Brain pericyte (primary cell): ENCODE measurements at regions not wholly inside any gene's neighbourhood (a gene's known extent, or its start where the extent isn't known, plus 50 kb on each side); places are given as distances from the start of the nearest gene placed in this dataset.
"Not testable (repeated sequence)": the region's sequence is repeated elsewhere in the genome, so short reads cannot be mapped to it uniquely, and the experiment has no call there.

Experiments used
- DNase-seq: peaks from one replicate; pipeline ENCODE4 v3.0.0-alpha.2; 2012; ENCODE audit warnings: low read depth, low spot score

DNA sequence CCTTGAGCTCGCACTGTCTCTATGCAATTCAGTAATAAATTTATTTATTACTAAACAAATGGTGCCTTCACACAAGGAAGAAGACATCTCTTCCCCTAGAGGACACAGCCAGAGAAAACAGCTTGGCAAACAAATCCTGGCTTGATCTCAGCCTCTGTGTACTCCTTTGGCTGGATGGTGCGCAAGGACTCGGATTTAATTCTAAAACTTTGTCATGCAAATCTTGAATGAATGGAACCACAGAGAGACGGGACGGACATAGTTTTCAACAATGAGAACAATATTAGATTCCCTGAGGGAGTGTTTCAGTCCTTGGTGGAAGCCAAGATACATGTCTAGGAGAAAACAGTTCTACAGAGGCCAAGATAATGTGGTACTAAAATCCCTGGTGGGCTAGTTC lies 349.5 kb downstream of the NPIPA8 start:
- DNase-seq: no peak

DNA sequence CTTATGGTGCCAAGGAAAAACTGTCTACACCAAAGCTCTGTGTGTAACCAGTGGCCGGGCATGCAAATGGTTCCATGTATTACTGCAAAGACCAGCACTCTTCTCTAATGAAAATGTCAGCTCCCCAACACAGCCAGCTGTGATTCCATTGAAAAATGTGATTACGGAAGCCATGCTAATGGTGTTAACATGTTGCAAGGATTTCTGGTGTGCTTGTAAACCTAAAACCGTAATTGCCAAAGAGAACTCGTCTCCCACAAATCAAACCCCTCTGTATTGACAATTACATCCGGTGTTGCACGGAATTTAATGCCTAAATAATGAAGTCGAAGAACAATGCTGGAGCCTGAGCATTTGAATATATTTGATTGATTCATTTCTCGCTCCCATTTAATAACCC lies 351.7 kb downstream of the NPIPA8 start:
- no peak for DNase-seq

DNA sequence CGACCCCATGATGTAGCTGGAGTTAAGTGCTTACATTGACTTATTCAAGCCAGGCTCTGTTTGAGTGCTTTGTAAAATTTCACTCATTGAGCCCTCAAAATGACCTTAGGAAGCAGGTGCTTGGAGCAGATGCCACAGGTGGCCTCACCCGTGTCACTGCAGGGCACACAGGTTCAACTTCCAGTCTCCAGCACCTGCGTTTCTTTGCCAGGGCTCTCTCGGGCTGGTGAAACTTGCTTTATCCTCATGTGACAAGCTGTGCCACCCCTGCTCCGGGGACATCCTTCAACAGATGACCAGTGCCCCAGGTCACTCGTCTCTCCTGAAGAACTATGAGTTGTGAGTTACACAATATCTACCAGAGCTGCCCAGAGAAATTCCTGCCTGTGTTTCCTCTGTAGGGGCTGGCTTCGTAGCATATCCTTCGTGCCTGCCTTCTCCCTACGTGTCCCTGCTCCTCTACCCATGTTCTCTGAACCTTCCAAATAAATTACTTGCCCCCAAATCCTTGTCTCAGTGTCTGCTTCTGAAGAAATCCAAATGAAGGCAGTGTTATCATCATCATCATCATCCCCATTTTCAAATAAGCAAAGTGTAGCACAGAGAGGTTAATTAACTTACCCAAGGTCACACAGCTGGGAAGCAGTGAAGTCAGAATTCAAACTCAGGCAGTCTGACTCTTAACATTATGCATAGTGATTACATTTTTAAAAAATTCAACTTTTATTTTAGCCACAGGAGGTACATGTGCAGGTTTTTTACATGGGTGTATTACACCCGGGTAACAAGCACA lies 352.5 kb downstream of the NPIPA8 start:
- DNase-seq: no peak

DNA sequence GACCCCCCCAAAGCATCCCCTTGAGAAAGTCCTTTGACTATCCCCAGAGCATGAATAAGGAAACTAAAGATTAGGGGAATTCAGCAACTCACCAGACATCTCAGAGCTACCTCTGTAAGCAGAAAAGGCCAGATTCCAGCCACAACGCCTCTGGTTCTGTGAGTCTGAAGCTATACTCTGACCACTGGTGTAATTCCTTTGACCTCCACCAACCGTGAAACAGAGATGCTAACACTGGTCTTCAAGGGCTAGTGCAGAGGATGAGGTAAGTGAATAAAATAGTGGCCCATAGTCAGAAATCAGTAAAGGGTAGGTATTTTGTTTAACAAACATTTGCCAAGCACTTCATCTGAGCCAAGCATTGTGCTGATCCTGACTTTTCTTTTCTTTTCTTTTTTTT lies 353.4 kb downstream of the NPIPA8 start:
- DNase-seq: no peak

DNA sequence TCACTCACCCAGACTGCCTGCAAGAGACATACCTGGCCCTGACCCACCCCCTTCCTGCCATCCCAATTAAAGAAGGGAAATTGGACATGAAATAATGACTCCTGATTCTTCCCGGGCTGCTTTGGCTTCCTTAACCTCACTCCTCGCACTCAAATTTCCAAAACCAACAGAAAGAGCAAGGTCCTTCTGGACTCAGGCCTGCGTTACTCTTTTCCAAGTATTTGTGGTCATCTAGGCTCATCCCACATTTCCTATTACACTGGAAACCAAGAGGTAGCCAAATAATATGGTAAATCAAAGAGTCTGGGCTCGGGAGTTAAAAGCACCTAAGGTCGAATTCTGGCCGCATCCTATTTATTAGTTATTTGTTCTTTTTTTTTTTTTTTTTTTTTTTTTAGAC lies 359.3 kb downstream of the NPIPA8 start:
- DNase-seq: no peak

DNA sequence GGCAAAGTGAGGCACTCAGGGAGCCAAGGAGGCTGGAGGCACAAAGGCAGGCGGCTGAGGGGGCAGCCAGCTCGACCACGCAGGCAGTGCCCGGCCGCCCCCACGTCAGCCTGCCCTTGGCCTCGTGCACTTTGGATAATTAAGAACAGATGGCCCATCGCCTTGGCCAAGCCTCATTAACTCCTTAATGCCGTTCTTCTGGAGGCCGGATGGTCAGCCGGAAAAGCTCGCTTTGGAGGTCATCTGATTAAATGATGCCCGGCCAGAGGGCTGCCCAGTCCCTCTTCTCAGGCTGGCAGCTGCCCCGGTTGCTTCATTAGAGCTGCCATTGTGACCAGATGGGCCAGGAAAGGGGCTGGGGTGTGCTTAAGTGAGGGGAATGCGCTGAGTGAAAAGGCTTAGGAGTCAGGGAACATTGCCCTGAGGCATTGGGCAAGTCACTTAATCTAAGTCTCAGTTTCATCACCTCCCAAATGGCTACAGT lies 364.0 kb downstream of the NPIPA8 start:
- no peak for DNase-seq

DNA sequence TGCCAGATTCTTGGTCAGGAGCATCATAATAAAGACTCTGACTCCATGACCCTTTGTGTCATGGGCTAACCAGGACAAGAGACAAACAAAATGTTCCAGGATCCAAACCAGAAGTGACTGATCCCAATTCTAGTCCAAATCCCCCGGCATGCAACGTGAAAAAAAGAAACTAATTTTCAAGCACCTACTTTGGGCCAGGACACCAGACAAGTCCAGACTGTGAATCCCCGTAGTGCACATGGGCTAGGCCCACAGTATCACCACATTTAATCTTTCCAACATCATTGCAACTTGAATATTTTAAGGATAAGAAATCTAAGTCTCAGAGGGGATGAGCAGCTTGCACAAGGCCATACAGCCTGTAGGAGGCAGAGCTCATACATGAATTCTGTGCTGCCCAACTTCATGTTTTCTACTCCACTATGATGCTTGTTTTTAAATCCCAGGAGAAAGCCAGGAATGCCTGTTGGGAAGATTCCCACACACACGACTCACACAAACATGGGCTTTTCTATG lies 365.7 kb downstream of the NPIPA8 start:
- DNase-seq: no peak

DNA sequence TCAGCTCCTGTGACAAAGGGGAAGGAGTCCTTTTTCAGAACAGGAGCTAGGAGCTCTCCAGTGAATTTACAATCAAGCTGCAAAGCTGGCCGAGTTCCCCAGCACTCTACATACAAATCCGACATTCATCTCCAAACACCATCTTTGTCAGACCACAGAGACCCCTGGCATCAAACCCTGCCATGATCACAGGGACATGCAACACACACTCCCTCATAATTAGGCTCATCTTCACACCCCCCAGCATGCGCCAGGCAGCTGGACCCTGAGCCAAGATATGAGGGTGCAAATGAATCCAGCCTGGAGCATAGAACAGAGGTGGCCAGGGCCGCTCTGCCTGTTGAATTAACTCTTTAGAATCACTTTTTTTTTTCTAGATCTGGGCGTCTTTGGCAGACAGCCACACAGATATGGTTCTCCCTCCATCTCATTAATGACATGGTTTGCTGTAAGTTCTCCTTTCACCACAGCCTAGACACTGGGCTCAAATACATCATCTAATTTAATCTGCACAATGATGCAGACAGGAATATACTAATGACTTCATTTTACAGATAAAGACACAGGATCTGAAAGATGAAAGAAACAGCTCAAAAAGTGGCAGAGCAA lies 366.3 kb downstream of the NPIPA8 start:
- no peak for DNase-seq

DNA sequence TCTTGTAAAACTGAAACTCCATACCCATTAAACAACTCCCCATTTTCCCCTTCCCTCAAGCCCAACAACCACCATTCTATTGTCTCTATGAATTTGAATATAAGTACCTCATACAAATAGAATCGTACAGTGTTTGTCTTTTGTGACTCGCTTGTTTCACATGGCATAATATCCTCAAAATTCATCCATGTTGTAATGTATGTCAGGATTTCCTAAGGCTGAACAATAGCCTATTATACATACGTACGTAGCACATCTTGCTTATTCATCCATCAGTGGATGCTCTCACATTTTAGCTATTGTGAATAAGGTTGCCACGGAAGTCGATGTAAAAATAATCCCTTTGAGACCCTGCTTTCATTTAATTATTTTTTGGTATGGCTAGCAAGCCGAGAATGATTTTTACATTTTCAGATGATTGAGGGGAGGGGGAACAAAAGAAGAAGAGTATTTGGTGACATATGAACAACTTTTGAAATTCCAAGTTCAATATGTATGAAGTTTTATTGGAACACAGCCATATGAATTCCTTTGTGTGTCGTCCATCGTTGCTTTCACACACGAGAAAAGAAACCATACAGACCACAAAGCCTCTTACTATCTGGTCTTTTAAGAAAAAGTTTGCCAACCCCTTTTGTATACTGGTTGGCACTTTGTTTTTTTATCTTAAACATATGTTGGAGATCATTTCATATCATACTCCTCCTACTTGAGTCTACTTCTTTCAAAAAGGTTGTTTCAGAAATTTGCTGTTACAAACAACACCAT lies 371.2 kb downstream of the NPIPA8 start:
- no peak for DNase-seq

DNA sequence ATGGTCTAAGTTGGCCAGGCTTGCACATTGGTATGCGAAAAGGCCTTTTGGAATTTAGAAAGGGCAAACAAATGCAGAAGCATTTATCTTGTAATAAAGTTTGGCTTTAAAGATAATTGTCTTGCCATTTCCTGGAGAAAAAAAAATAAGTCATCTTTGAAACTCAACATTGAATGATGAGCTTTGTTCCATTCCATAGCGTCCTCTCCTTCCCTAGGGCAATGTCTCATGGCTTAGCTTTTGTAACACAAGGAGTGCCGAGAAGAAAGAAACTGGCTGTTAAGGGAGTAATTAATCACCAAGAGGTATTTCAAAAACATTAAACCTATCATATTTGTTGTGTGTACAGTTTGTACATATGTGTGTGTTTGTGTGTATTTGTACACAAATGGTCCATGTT lies 372.3 kb downstream of the NPIPA8 start:
- DNase-seq: no peak

DNA sequence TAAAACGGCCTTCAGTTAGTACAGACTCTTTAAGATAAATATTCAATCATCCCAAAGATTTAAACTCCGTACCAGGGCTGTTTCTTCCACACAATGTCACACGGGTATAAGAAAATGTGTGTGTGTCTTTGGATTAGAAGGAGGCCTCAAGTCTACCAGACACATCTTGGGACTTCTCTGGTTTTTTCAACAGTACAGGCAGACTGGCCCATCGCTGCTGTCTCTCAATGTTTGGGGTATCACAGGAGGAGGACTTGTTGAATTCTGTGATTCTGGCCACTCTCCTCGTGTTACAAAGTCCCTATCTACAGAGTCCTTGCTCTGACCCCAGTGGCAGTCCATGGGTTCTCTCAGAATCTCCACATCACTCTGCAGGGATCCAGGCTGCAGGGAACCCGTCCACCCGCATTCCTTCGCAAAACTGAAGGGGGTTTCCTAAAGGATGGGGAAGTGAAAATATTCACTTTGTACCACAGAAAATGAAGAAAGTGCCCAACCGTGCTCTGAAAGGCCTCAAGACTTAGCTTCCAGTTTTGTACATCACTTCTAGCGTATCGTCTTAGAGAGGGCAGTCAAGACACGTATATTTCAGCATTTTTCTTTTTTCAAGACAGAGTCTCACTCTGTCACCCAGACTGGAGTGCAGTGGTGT lies 373.2 kb downstream of the NPIPA8 start:
- no peak for DNase-seq

DNA sequence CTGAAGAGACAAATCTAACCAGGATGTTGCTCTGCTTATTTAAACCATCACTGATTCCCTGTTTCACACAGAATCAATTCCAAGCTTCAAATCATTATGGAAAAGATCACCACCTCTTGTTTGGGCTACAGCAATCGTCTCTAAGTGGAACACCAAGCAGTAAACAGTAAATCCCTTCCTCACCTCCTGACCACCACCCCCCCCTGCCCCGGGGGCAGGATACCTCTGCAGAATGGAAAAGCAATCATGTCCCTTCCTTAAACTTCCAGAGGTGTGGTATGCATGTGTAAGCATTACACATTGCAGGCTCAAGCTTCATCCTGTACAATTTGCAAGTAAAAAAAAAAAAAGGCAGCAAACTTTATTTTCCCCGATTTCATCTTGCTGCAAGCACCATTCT lies 373.8 kb downstream of the NPIPA8 start:
- no peak for DNase-seq

DNA sequence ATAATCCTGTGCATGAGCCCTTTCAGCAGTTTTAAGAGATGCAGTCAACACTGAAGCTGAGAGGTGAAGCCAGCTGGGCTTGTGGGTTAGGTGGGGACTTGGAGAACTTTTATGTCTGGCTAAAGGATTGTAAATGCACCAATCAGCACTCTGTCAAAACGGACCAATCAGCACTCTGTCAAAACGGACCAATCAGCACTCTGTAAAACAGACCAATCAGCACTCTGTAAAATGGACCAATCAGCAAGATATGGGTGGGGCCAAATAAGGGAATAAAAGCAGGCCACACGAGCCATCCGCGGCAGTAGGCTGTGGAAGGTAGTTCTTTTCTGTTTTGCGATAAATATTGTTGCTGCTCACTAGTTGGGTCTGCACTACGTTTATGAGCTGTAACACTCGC lies 374.7 kb downstream of the NPIPA8 start:
- DNase-seq: not testable (repeated sequence)

DNA sequence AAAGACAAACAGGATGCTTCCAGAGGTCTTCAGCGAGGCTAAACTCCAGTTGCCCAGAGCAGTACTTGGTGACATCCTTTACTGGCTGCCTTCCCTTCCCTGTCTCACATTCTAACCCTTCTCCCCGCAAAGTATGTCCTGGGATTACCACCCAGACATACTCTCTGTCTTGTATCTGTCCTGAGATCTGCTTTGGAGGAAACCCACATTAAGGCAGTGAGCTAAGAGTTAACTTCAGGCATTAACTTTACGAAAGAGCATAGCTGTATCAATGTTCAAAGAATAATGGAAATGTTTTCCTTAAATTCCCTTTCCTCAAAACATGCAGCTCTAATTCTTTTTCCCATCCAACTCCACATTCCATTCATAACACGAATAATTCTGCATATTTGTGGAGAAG lies 385.2 kb downstream of the NPIPA8 start:
- no peak for DNase-seq

DNA sequence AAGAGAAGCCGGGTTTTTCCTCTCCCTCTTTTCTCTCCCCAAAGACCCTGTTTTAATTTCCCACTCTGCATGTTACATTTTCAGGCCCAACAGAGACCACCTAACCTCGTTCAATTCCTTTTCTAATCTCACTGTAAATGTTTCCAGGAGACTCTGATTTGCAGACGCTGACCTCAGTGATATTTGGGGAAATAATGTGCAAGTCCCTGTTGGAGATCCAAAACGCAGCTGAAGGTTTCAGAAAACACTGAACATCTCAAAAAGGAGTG lies 386.6 kb downstream of the NPIPA8 start:
- DNase-seq: no peak

DNA sequence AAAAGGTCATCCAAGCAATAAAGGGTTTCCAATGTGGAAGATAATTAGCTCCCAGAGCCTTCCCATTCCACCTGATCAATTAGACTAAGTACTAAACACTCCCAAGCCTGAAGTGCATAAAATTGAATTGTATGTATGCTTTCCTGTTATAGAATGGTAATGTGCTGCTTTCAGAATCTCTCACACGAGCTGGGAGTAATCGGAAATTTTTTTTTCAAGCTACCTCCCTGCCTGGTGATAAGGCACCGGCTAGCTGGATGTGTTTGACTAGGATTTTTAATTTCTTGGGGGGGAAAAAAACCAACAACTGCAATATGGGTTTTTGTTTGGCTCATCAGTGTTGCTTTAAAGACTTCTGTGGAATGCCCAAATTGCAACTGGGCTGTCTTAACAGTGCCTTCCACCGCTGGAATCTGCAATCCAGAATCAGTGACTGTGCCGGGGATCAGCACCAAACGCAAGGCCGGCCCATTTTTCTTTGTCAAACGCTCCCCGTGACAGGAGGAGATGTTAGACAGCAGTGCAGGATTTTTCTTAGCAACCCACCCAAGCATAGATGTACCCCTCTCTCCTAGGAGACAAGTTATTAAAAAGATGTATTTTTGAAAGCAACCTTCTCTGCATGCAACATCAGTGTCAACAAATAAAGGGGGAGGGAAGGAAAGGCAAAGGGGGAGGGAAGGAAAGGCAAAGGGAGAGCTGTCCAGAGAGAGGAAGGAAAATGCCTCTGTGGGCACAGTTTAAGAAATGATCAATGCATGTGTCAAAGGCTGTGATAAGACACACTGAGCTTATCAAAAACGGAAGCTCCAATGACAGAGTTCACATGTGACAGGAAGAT lies 387.2 kb downstream of the NPIPA8 start:
- DNase-seq: no peak

DNA sequence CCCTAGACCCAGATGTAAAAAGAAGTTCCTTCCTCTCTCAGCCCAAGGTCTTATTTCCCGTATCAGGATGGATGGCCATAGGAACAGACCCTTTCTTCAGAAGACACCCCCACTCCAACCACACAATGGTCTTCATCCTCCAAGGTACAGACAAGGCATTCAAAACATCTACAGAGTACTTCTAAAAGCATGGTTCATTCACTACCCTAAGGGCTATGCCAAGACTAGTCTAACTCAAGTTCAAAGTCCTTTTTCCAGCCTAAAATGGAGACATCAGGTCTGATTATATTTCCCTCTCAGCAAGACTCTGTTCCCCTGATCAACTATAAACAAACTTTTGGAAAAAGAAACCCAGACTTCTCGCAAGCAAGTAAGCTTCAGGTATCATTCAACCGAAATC lies 388.9 kb downstream of the NPIPA8 start:
- DNase-seq: no peak

DNA sequence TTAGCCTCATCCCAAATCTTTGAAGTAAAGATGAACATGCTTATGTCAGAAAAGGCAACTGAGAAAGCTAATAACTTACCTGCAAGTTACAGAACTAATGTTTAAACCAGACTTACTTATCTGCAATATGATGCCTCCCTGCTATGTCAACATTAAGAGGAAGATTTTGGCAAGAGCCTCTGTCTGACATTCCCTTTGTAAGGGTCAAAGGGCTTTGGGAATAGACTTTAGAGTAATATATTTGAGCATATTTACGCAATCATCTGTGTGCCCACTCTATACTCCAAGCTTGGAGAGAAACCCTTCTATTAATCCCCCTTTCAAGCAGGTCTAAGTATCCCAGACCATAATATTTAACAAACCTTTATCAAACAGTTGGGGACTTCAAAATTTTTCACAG lies 389.4 kb downstream of the NPIPA8 start:
- DNase-seq: no peak

DNA sequence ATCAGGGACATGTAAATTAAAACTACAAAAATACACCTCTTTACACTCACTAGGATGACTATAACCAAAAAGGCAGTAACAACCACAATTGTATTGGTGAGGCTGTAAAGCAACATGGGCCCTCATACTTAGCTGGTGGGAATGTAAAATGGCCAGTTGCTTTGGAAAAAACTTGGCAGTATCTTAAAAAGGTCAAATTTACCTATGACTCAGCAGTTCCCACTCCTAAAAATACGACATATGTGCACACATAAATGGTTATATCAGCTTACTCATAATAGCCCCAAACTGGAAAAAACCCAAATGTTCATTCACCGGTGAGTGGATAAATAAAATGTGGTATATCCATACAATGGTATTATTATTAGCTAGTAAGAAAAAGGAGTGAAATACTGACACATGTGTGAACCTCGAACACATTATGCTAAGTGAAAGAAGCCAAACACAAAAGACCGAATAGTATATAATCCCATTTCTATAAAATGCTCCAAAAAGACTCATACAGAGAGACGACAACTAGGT lies 391.4 kb downstream of the NPIPA8 start:
- no peak for DNase-seq

DNA sequence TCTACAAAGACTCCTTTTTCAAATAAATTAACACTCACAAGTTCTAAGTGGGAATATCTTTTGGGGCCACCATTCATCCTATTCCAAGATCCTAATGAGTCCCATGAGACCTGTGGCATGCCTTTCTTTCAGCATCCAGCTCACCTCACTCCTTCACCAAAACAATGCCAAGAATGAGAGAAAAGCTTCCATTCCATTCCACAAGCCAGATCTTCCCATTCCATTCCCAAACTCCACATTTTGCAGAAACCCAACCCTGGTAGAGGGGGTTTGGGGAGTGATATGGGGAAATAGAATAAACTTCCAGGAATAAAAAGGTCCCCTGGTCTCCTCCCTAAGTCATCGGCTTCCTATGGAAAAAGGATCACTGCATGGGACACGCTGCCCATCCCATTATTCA lies 392.2 kb downstream of the NPIPA8 start:
- DNase-seq: no peak

DNA sequence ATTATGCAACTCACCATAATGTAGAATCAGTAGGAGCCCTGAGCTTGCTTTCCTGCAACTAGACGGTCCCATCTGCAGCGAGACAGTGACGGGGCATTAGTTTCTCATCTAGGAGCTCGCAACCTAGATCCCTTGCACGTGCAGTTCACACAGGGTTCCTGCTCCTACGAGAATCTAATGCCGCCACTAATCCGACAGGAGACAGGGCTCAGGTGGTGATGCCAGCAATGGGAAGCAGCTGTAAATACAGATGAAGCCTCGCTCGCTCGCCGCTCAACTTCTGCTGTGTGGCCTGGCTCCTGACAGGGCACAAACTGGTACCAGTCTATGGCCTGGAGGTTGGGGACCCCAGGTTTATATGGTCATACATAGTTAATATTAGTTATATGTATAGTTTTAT lies 394.5 kb downstream of the NPIPA8 start:
- DNase-seq: no peak
